ENCODE measurements at regions not wholly inside any gene's neighbourhood (a gene's known extent, or its start where the extent isn't known, plus 50 kb on each side); places are given as distances from the start of the nearest gene placed in this dataset.

DNA sequence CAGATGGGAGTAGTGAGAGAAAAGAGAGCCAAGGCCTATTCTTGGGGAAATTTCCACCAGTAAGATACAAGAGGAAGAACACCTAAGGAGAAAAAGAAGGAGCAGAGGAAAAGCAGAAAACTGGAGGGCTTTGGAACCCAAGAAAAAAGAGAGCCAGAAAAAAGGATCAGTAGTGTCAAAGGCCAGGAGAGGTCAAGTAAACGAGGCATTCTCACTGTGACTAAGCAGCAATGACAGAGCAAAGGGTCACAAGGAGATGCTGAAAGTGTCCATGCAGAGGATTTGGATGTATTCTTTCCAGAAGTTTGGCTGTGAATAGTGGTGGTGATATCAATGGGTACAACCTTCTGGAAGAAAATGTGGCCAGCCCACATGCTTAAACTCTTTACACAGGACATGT lies 109.5 kb downstream of the DYNAP start:
- Histone ChIP-seq H3K9me1 (ENCODE audit: control insufficient read depth, insufficient read depth, low read length) (no peaks in the 10 kb centered on the region), H3K27me3 (ENCODE audit: control insufficient read depth in 2 of 2, insufficient read depth in 2 of 2, low read length in 2 of 2) (no peaks in the 10 kb centered on the region), H4K20me1 (replicated peaks; ENCODE audit: control insufficient read depth, insufficient read depth, low read length) (no peaks in the 10 kb centered on the region), H3K9me3 (replicated peaks; ENCODE audit: control insufficient read depth, insufficient read depth, low read depth, low read length) (no peaks in the 10 kb centered on the region), H3K9ac (ENCODE audit: insufficient read depth in 1 of 2, low read depth in 2 of 2, low read length in 2 of 2) (no peak overlapping the region), H3K79me2 (ENCODE audit: control insufficient read depth, insufficient read depth, low read length) (no peaks in the 10 kb centered on the region), H3K4me2 (ENCODE audit: insufficient read depth, low read length) (no peak overlapping the region), H3K4me1 (replicated peaks in 1 of 2; ENCODE audit: control insufficient read depth in 2 of 2, insufficient read depth in 2 of 2, low read length in 2 of 2) (no peaks in the 10 kb centered on the region; a peak in 1 of 5 replicates), H3K4me3 (no peak overlapping the region), H3K36me3 (ENCODE audit: control insufficient read depth, insufficient read depth, low read length) (no peaks in the 10 kb centered on the region), H3K27ac (ENCODE audit: extremely low read depth, low read depth, low read length) (no peak overlapping the region), H2AFZ (ENCODE audit: low read depth, low read length) (no peak overlapping the region)
- FAIRE-seq (peak; percentile 26), ATAC-seq (no peak), DNase-seq (ENCODE audit: extremely low read depth in 1 of 4, low spot score in 3 of 4) (peak in 2 of 4 experiments; percentile 10 to 32)
- WGBS (ENCODE audit: insufficient coverage, low coverage, missing lambda C conversion rate), result 0% methylated on average over 1 of the region's 1 CpG
- POLR2A ChIA-PET, result no interaction called here
- no TSS peak for BruUV-seq (replicated peaks)
- in situ Hi-C loops (cut with MboI) (no loop called here), intact Hi-C loops (cut with micrococcal nuclease) (no loop called here)
- TF ChIP-seq, protein P1, sequence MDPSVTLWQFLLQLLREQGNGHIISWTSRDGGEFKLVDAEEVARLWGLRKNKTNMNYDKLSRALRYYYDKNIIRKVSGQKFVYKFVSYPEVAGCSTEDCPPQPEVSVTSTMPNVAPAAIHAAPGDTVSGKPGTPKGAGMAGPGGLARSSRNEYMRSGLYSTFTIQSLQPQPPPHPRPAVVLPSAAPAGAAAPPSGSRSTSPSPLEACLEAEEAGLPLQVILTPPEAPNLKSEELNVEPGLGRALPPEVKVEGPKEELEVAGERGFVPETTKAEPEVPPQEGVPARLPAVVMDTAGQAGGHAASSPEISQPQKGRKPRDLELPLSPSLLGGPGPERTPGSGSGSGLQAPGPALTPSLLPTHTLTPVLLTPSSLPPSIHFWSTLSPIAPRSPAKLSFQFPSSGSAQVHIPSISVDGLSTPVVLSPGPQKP (CRISPR knock-in tag; IDR thresholded peaks at IDR 0.05), result no peak
- TF ChIP-seq ZNF316 (IDR thresholded peaks at IDR 0.05) (peak; percentile 54; the same call in 1 of the 2 replicates), MAFK (IDR thresholded peaks at IDR 0.05; ENCODE audit: low read length) (peak; percentile 38; the same call in 1 of the 2 replicates), TRIM24 (IDR thresholded peaks at IDR 0.05) (peak in 1 of 2 experiments; percentile 34; a peak in 1 of 4 replicates), ZNF324 (CRISPR knock-in tag; IDR thresholded peaks at IDR 0.05) (no peak), MAFF (IDR thresholded peaks at IDR 0.05; ENCODE audit: low read length) (peak; percentile 22; the same call in 1 of the 2 replicates), NR2C2 (CRISPR knock-in tag; IDR thresholded peaks at IDR 0.05) (no peak), NR2C2 (tag; IDR thresholded peaks at IDR 0.05) (peak; percentile 61), CEBPG (CRISPR knock-in tag; IDR thresholded peaks at IDR 0.05) (no peak), CEBPG (tag; conservative IDR thresholded peaks at IDR 0.05 in 1 of 2, IDR thresholded peaks at IDR 0.05 in 1 of 2) (no peak), NR2C1 (IDR thresholded peaks at IDR 0.05) (peak; percentile 75), NR2C1 (tag; IDR thresholded peaks at IDR 0.05) (peak; percentile 70), HNRNPLL (IDR thresholded peaks at IDR 0.05; ENCODE audit: low read depth, low read length, poor library complexity, severe bottlenecking) (no peak), MTF1 (CRISPR knock-in tag; IDR thresholded peaks at IDR 0.05; ENCODE audit: borderline replicate concordance) (no peak), NFE2 (IDR thresholded peaks at IDR 0.05; ENCODE audit: low read depth) (peak; percentile 63), C11orf30 (IDR thresholded peaks at IDR 0.05; ENCODE audit: low read depth) (peak; percentile 70), MAFG (tag; conservative IDR thresholded peaks at IDR 0.05) (peak; percentile 60)
- TF ChIP-seq, protein P2, sequence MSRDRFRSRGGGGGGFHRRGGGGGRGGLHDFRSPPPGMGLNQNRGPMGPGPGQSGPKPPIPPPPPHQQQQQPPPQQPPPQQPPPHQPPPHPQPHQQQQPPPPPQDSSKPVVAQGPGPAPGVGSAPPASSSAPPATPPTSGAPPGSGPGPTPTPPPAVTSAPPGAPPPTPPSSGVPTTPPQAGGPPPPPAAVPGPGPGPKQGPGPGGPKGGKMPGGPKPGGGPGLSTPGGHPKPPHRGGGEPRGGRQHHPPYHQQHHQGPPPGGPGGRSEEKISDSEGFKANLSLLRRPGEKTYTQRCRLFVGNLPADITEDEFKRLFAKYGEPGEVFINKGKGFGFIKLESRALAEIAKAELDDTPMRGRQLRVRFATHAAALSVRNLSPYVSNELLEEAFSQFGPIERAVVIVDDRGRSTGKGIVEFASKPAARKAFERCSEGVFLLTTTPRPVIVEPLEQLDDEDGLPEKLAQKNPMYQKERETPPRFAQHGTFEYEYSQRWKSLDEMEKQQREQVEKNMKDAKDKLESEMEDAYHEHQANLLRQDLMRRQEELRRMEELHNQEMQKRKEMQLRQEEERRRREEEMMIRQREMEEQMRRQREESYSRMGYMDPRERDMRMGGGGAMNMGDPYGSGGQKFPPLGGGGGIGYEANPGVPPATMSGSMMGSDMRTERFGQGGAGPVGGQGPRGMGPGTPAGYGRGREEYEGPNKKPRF (IDR thresholded peaks at IDR 0.05; ENCODE audit: low read depth, low read length), result no peak
- TF ChIP-seq, protein P3, sequence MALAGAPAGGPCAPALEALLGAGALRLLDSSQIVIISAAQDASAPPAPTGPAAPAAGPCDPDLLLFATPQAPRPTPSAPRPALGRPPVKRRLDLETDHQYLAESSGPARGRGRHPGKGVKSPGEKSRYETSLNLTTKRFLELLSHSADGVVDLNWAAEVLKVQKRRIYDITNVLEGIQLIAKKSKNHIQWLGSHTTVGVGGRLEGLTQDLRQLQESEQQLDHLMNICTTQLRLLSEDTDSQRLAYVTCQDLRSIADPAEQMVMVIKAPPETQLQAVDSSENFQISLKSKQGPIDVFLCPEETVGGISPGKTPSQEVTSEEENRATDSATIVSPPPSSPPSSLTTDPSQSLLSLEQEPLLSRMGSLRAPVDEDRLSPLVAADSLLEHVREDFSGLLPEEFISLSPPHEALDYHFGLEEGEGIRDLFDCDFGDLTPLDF (CRISPR knock-in tag; IDR thresholded peaks at IDR 0.05), result no peak
- CTCF ChIA-PET (ENCODE audit: low intra/inter-chr PET ratio), result no interaction called here
